ENCODE measurements at regions not wholly inside any gene's neighbourhood (a gene's known extent, or its start where the extent isn't known, plus 50 kb on each side); places are given as distances from the start of the nearest gene placed in this dataset.

GRCh38 chr20:19918965-19919329 lies 98.2 kb upstream of the NAA20 start:
- TF ChIP-seq CTCF (conservative IDR thresholded peaks at IDR 0.05 in 1 of 2, IDR thresholded peaks at IDR 0.05 in 1 of 2; ENCODE audit: low read depth in 1 of 2, low read length in 2 of 2) (no peak), EZH2 (IDR thresholded peaks at IDR 0.05; ENCODE audit: low read length, missing control alignments) (no peak)
